Activated CD4-positive, alpha-beta T cell treated with anti-CD3 and anti-CD28 coated beads for 36 hours (primary cell): ENCODE measurements at regions not wholly inside any gene's neighbourhood (a gene's known extent, or its start where the extent isn't known, plus 50 kb on each side); places are given as distances from the start of the nearest gene placed in this dataset.

Experiments used
- ATAC-seq: fragments of 200-7000 bp; cut with Tn5 transposase; one replicate; pipeline ENCODE4 v1.10.0; 2021; ENCODE audit warnings: mild to moderate bottlenecking, moderate library complexity
- CTCF ChIA-PET: fragments of 350-600 bp; sonication (Branson Sonifier 250); formaldehyde crosslinking; loops from one replicate; lab custom pipeline; 2021; ENCODE audit warnings: antibody characterized with exemption; lab: Charles Lee
- POLR2A ChIA-PET: fragments of 350-600 bp; sonication (Branson Sonifier 250); formaldehyde crosslinking; loops from one replicate; lab custom pipeline; 2021; ENCODE audit warnings: antibody characterized with exemption, inconsistent platforms; lab: Charles Lee
- DNase-seq: peaks from one replicate; pipeline ENCODE4 v3.0.0-alpha.2; 2020
- H3K27ac Mint-ChIP-seq: one replicate; pipeline ENCODE4 v1.8.0; 2021; ENCODE audit warnings: mixed read lengths
- H3K27me3 Mint-ChIP-seq: one replicate; pipeline ENCODE4 v1.8.0; 2021; ENCODE audit warnings: mixed read lengths
- H3K36me3 Mint-ChIP-seq: one replicate; pipeline ENCODE4 v1.8.0; 2021; ENCODE audit warnings: low read depth, mixed read lengths
- H3K4me1 Mint-ChIP-seq: one replicate; pipeline ENCODE4 v1.8.0; 2021; ENCODE audit warnings: mixed read lengths
- H3K4me3 Mint-ChIP-seq: one replicate; pipeline ENCODE4 v1.8.0; 2021; ENCODE audit warnings: mild to moderate bottlenecking, moderate library complexity, mixed read lengths
- H3K9me3 Mint-ChIP-seq: one replicate; pipeline ENCODE4 v1.8.0; 2021; ENCODE audit warnings: low read depth, mixed read lengths
- intact Hi-C, 2 experiments: fragments of 100-400 bp; cut with DNase I in 1 of 2; cut with micrococcal nuclease in 1 of 2; formaldehyde crosslinking; loops; one replicate each; pipeline versions ENCODE4 v1.14.2 to v1.15.1; 2022 to 2024; cut with DNase I, micrococcal nuclease

DNA sequence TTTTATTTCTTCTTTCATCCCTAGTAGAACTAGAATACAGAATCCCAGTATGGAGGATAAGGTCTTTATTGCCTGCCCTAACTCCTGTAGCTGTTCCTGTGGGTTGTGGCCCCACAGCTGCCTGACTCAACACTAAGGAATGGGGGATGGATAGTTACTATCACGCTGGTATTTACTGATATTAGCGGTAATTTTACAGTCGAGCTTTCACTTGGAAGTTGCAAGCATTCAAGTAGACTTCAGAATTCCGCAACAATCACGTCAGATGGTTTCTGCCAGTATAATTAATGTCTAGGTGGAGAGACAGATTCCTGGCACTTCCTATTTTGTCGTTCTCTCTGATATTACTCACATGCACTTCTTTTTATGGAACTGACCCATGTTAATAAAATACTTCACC lies 489.8 kb downstream of the PABPC4L start:
- ChIA-PET CTCF (no interaction called here), POLR2A (no interaction called here)
- ATAC-seq, result no peak
- H3K36me3 Mint-ChIP-seq, result no peaks in the 10 kb centered on the region
- intact Hi-C loops, result no loop called here
- no peak overlapping the region for H3K4me3 Mint-ChIP-seq
- no peak overlapping the region for H3K27ac Mint-ChIP-seq
- DNase-seq, result no peak
- no peaks in the 10 kb centered on the region for H3K27me3 Mint-ChIP-seq
- no peaks in the 10 kb centered on the region for H3K4me1 Mint-ChIP-seq
- H3K9me3 Mint-ChIP-seq, result peaks cover 4% of the 10 kb centered on the region

DNA sequence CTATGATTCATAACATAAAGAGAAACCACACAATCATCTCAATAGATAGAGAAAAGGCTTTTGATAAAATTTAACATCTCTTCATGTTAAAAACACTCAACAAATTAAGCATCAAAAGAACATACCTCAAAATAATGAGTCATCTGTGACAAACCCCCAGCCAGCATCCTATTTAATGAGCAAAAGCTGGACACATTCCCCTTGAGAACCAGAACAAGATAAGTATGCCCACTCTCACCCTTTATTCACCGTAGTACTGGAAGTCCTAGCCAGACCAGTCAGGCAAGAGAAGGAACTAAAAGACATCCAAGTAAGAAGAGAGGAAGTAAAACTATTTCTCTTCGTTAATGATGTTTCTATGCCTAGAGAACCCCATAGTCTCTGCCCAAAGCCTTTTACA lies 507.2 kb downstream of the PABPC4L start:
- no peak overlapping the region for H3K27ac Mint-ChIP-seq

DNA sequence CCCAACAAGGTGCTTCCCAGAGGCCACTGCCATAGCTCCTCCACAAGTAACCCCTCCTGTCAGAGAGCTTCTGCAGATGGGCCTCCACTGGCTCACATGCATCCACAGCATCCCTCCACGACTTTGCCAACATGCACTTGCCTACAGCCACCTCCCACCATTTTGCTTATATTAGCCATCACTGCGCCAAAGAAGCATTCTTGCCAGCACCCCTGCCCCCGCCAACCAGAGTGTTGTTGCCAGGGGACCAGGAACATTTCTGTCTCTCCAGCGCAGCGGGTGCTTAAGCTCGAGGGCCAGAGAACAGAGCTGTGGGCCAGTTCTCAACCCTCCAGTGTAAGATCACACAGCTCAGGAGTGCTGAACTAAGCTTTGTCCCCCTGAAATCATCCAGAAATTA lies 517.6 kb downstream of the PABPC4L start:
- Mint-ChIP-seq H3K36me3 (no peaks in the 10 kb centered on the region), H3K27me3 (no peaks in the 10 kb centered on the region), H3K27ac (no peak overlapping the region), H3K4me1 (no peaks in the 10 kb centered on the region), H3K4me3 (no peak overlapping the region), H3K9me3 (peaks cover 13% of the 10 kb centered on the region)
- CTCF ChIA-PET, result no interaction called here
- intact Hi-C loops, result no loop called here
- ATAC-seq, result no peak
- POLR2A ChIA-PET, result no interaction called here
- DNase-seq, result no peak

More for the DNA sequence above, 507.2 kb downstream of the PABPC4L start:
- no peak overlapping the region for H3K4me3 Mint-ChIP-seq
- H3K27me3 Mint-ChIP-seq, result no peaks in the 10 kb centered on the region
- no peaks in the 10 kb centered on the region for H3K36me3 Mint-ChIP-seq
- ChIA-PET POLR2A (no interaction called here), CTCF (no interaction called here)
- DNase-seq, result no peak
- H3K4me1 Mint-ChIP-seq, result no peaks in the 10 kb centered on the region
- intact Hi-C loops, result no loop called here
- no peak for ATAC-seq
- peaks cover 15% of the 10 kb centered on the region for H3K9me3 Mint-ChIP-seq

DNA sequence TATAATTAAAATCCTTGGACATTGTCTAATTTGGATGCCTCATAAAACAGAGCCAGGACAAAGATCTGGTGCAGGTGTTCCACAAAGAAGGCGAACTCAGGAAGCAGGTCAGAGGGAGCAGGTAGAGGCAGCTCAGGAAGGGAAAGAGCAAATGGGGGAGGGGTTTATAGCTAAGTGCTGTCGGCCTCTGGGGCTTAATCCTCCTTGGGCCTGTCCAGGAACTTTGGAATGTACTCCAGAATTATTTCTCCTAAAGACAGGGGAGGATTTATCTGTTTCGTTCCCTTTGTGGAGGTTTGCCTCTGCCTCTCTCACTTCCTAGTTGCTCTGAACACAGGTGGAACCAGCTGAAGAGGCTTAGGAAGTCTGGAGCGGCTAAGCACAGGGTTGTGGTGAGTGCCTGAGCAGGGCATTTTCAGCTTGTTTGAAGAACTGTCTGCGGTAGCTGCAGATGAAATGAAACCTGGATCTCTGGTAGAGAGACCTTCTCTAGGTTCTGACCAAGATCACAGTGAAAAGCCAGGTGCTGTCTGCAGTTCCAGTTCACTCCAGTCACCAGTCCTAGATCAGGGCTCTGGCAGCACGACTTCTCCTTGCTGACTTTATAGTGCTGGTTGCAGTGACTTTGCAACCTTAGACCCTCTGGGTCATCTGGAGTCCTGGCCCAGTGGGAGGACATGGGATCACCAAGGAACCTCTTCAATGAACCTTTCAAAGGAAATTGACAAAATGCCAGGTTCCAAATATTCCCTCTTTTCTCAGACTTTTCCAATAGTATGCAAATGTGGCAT lies 519.2 kb downstream of the PCDH10 start:
- intact Hi-C loops, result no loop called here
- Mint-ChIP-seq H3K4me1 (no peaks in the 10 kb centered on the region), H3K27me3 (no peaks in the 10 kb centered on the region), H3K36me3 (no peaks in the 10 kb centered on the region), H3K27ac (no peak overlapping the region), H3K4me3 (no peak overlapping the region), H3K9me3 (peaks cover 6% of the 10 kb centered on the region)
- ChIA-PET POLR2A (no interaction called here), CTCF (interaction anchor here (1.5 kb wide), 1 partner anchor 12 kb away, joined by 5 read pairs; no protein-coding TSS in a partner anchor)
- ATAC-seq, result no peak
- no peak for DNase-seq

GRCh38 chr4:133647206-133647605 lies 498.1 kb downstream of the PCDH10 start:
- no peaks in the 10 kb centered on the region for H3K4me1 Mint-ChIP-seq
- intact Hi-C loops, result no loop called here
- H3K36me3 Mint-ChIP-seq, result no peaks in the 10 kb centered on the region
- ChIA-PET POLR2A (no interaction called here), CTCF (no interaction called here)
- no peak overlapping the region for H3K27ac Mint-ChIP-seq
- DNase-seq (no peak), ATAC-seq (no peak)
- no peak overlapping the region for H3K4me3 Mint-ChIP-seq
- H3K9me3 Mint-ChIP-seq, result peaks cover 3% of the 10 kb centered on the region
- H3K27me3 Mint-ChIP-seq, result no peaks in the 10 kb centered on the region

- H3K4me1 Mint-ChIP-seq, result no peaks in the 10 kb centered on the region
- ATAC-seq (no peak), DNase-seq (no peak)
- ChIA-PET POLR2A (no interaction called here), CTCF (no interaction called here)
- H3K27me3 Mint-ChIP-seq, result no peaks in the 10 kb centered on the region
- no peaks in the 10 kb centered on the region for H3K36me3 Mint-ChIP-seq
- intact Hi-C loops, result no loop called here
- H3K4me3 Mint-ChIP-seq, result no peak overlapping the region
- H3K27ac Mint-ChIP-seq, result no peak overlapping the region
- peaks cover 2% of the 10 kb centered on the region for H3K9me3 Mint-ChIP-seq
Measured at GRCh38 chr4:133641191-133641590, 492.1 kb downstream of the PCDH10 start.

DNA sequence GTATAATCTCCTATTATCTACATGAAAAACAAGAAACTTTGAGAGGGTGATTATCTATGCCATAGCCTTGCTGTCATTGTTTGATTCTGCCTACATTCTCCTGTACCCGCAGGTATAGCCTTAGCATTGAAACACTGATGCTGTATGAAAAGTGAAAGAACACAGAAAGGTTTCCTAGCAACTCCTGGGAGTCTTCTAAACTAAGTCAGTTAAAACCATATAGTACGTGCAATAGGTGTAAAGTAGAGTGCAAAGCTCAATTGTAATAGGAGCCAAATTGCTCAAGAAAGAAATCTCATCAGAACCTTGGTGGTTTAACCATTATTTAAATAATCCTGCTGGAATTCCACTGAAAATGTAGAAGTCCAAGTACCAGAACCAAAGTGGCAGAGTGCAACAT lies 489.7 kb downstream of the PCDH10 start:
- CTCF ChIA-PET, result no interaction called here
- Mint-ChIP-seq H3K36me3 (no peaks in the 10 kb centered on the region), H3K4me1 (no peaks in the 10 kb centered on the region), H3K27ac (no peak overlapping the region), H3K9me3 (peaks cover 2% of the 10 kb centered on the region), H3K4me3 (no peak overlapping the region), H3K27me3 (no peaks in the 10 kb centered on the region)
- intact Hi-C loops, result loop anchor here in 1 of 2 experiments (5.0 kb wide), 1 partner anchor 476 kb away; no protein-coding TSS in a partner anchor
- no peak for ATAC-seq
- POLR2A ChIA-PET, result no interaction called here
- no peak for DNase-seq

GRCh38 chr4:133637161-133637560 lies 488.1 kb downstream of the PCDH10 start:
- ATAC-seq (no peak), DNase-seq (no peak)
- intact Hi-C loops, result loop anchor here in 1 of 2 experiments (5.0 kb wide), 1 partner anchor 475 kb away; no protein-coding TSS in a partner anchor
- Mint-ChIP-seq H3K4me3 (no peak overlapping the region), H3K9me3 (peaks cover 2% of the 10 kb centered on the region), H3K36me3 (no peaks in the 10 kb centered on the region), H3K4me1 (no peaks in the 10 kb centered on the region), H3K27me3 (no peaks in the 10 kb centered on the region), H3K27ac (no peak overlapping the region)
- ChIA-PET CTCF (no interaction called here), POLR2A (no interaction called here)

DNA sequence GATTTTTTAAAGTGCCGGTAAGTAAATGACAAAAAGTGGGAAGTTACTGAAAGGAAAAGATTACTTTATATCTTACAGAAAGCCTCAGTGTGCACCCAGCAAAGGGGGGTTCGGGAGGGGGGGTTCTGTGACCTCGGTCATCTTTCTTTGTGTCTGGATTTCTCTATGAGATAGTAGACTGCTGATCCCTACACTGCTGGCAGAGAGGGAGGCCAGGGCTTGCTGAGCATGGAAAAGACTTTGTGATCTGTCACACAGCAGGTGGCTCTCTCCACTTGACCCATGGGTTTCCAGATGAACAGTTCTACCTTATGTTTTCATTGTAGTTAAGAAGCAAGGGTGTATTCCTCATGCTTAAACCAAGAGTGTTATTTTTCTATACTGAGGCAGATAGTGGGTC lies 475.6 kb downstream of the PCDH10 start:
- Mint-ChIP-seq H3K27me3 (no peaks in the 10 kb centered on the region), H3K4me3 (no peak overlapping the region), H3K9me3 (peaks cover 9% of the 10 kb centered on the region), H3K27ac (no peak overlapping the region), H3K4me1 (no peaks in the 10 kb centered on the region), H3K36me3 (no peaks in the 10 kb centered on the region)
- POLR2A ChIA-PET, result no interaction called here
- DNase-seq (no peak), ATAC-seq (no peak)
- intact Hi-C loops, result no loop called here
- CTCF ChIA-PET, result no interaction called here

DNA sequence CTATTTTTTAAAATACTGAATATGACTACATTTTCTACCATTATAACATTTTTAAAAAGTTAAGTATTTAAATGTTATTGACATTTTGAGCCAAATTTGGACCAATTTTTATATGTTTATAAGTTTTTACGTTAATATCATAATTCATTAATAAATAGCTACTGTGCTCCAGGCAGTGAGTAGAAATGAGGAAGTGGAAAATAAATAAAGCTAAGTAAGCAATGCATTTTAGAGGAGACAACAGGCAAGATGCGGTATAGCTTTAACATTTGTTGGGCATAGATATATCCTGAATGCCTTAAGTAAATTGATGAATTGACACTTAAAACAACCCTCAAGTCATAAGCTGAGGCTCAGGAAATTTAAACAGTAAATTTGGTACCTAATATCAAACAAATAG lies 474.8 kb downstream of the PCDH10 start:
- ChIA-PET CTCF (no interaction called here), POLR2A (no interaction called here)
- Mint-ChIP-seq H3K4me1 (no peaks in the 10 kb centered on the region), H3K4me3 (no peak overlapping the region), H3K27ac (no peak overlapping the region), H3K27me3 (no peaks in the 10 kb centered on the region), H3K36me3 (no peaks in the 10 kb centered on the region), H3K9me3 (peaks cover under 1% of the 10 kb centered on the region)
- ATAC-seq (no peak), DNase-seq (no peak)
- intact Hi-C loops, result no loop called here

DNA sequence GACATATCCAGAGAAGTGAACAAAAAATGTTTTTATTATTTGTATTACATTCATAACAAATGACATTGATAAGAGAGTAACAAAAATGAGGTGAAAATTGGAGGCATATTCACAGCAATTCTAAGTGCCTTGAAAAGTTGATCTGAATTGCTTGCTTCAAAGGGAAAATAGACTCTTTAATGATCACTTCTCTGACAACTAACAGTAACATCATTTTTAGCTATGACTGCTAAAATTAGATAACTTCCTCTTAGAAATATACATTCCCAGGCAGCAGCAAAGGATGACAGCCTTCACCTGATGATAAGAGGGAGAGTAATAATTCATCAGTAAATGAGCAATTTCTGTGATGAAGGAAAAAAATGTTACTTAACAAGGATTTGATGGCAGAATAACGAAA lies 472.5 kb downstream of the PCDH10 start:
- Mint-ChIP-seq H3K36me3 (no peaks in the 10 kb centered on the region), H3K4me1 (no peaks in the 10 kb centered on the region), H3K4me3 (no peak overlapping the region), H3K9me3 (no peaks in the 10 kb centered on the region), H3K27me3 (no peaks in the 10 kb centered on the region), H3K27ac (no peak overlapping the region)
- ChIA-PET POLR2A (no interaction called here), CTCF (no interaction called here)
- intact Hi-C loops, result no loop called here
- ATAC-seq, result no peak
- DNase-seq, result no peak

GRCh38 chr4:133620555-133620954 lies 471.5 kb downstream of the PCDH10 start:
- POLR2A ChIA-PET, result no interaction called here
- H3K4me1 Mint-ChIP-seq, result no peaks in the 10 kb centered on the region

More at GRCh38 chr4:133620555-133620954, 471.5 kb downstream of the PCDH10 start:
- intact Hi-C loops, result no loop called here
- Mint-ChIP-seq H3K27ac (no peak overlapping the region), H3K36me3 (no peaks in the 10 kb centered on the region), H3K27me3 (no peaks in the 10 kb centered on the region), H3K9me3 (no peaks in the 10 kb centered on the region), H3K4me3 (no peak overlapping the region)
- CTCF ChIA-PET, result no interaction called here
- no peak for ATAC-seq
- DNase-seq, result no peak
